Activated gamma-delta T cell treated with anti-CD3 and anti-CD28 coated beads, Interleukin-2, amount 50 U/mL, for 16 hours (primary cell): ENCODE measurements at regions not wholly inside any gene's neighbourhood (a gene's known extent, or its start where the extent isn't known, plus 50 kb on each side); places are given as distances from the start of the nearest gene placed in this dataset.

Source experiments
- DNase-seq: peaks from one replicate; pipeline ENCODE4 v3.0.0-alpha.2; 2020; ENCODE audit warnings: low read depth

DNA sequence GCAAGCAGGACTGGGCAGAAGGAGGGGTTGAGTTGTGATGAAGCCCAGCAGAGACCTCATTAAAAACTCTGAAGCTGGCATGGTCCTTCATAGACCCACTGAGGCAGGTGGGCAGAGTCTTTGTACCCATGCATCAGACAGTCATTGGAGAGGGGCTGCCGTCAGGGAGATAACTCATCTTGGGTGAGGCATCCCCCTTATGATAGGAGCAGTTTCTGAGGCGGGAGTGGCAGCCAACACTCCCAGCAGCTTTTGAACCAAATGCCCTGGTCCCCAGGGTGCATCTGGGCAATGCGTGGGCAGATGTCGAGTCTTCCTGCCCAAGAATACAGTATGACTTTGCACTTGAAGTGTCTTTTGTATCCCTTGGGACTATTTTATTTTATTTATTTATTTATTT lies 68.1 kb downstream of the HTR5A start:
- no peak for DNase-seq

DNA sequence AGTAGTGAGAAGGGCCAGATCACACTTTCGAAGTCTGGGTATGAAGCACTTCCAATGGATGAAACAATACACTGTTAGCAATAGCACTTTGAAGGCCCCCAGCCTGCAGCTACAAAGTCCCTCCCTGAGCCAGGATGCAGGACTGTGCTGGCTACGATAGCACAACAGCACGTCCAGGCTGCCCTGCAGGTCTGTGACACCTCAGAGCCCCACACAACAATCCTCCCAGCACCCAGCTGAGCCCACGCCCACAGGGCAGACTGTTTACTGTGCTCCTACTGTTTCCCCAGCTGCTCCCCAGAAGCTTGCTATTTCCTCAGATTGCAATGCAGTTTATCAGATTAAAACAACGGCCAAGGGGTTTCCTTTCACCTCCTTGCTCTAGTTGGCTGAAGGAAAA lies 71.4 kb downstream of the HTR5A start:
- DNase-seq: no peak

DNA sequence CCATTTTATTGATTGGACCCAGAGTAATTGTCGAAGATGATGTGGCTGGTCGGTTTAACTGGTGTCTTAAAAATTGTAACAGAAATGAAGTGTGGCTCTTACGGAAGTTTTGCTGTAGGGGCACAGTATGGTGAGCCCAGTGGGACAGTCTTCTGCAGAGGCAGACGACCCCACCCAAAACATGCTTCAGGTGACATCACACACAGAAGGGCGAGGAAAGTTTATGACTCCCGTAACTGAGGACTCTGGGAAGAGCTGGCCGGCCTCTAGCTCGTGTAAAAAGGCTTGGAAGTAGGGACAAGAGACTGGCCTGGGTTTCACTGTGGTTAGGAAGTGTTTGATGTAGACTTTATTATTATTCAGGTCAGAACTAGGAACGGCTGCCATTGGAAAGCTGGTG lies 73.3 kb downstream of the HTR5A start:
- DNase-seq: no peak

DNA sequence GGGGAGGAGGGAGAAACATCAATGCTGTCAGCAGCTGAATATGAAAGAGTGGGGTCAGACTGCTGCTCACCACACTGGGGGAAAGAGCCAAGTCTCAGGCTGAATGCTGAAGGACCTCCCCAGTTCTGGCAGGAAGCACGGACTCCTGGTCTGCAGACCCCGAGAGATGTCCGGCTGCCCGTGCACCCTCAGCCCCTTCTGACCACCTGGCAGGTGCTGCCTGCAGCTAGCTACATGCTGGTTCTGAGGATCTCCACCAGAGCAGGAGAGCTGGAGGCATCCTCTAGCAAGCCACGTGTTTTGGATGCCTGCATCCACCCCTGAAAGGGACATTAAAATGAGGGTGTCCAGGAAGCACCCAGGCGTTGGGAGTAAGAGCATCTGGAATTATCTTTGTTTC lies 74.2 kb downstream of the HTR5A start:
- DNase-seq: no peak

DNA sequence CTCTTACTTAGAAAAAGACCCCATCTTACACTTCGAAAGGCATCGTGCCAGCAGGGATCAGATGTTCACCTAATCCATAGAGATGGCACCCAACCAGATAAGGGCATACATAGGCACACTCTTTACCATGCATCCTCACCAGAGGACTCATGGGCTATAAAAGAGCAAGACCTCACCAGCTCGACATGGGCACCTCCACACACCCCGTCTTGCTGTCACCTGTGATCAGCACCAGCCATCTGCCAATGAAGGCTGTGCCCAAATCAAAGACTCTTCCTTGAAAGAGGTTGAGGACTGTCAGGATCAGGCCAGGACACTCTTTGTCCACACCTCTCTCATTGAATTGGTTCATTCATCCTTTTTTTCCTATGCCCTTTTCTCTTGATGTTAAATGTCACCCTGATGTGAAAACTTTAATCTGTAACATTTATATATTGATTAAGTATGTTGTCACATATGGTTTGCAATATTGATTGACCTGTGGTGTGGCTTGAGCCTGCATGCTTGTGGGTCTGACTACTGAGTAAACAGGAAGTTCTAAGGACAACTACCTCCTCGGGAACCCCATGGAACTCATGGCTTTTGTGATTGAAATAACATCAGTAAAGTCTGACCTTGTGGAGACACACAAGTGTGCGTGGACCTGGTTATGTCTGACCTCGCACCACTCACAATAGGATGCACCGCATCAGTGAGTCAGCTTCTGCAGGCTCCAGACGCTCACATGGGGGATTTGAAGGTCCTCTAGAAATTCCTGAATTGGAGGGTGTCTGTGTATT lies 75.5 kb downstream of the HTR5A start:
- DNase-seq: no peak

DNA sequence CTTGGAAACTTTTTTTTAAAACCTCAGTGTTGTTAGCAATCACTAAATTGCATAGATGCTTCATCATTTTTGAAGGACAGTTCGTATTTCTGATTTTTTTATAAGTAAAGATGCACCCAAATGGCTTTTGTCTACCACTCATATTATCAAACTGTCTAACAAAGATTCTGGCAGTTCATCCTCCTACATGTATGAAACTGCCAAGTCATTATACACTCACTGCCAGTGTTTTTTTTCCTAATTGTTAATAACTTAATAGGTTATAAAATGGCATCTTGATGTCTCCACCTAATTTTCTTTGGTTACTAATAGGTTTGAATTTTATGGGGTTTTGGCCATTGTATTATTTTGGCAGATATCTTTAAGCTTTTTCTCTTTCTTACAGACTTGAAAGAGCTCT lies 77.0 kb downstream of the HTR5A start:
- no peak for DNase-seq

DNA sequence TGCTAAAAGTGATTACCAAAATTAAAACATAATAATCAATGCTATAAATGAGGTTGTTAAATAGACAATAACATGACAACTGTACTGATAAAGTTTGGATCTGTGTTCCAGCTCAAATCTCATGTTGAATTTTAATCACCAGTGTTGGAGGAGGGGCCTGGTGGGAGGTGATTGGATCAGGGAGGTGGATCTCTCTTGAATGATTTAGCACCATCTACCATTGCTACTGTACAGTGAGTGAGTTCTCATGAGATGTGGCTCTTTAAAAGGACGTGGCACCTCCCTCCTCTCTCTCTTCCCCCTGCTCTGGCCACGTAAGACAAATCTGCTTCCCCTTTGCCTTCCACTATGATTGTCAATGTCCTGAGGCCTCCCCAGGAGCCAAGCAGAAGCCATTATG lies 77.5 kb downstream of the HTR5A start:
- no peak for DNase-seq

DNA sequence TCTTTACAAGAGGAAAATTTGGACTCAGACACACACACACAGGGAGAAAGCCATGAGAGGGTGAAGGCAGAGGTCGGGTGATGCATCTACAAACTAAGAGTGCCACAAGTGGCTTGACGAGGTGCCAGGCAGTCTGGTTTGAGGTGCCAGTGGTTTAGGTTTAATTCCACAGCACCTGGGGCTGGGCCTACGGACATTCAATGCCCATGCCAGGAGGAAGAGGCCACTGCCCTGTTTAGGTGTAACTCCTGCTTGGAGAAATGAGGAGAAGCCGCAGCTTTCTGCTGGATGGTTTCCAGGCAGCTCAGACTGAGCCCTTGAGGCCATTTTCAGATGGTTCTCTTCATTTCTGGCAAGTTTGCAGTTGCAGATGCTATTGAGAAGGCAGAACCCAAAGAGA lies 83.6 kb downstream of the HTR5A start:
- no peak for DNase-seq

DNA sequence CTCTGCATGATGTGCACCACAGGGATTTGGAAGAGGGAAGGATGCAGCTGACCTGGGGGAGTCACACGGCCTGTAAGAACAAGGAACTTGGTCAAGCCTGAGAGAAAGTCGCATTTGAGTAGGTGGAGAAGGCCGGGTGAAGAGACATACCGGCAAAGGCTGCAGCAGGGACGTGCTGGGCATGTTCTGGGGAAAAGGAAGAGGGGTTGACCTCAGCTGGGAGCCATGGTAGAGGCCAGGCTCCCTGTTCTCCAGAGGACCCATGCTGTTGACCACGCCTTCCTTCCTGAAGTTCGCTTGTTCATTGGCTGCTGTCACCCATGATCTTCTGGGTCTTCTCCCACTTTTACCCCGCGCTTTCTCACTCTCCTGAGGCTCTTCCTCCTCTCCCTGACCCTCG lies 84.5 kb downstream of the HTR5A start:
- DNase-seq: no peak

DNA sequence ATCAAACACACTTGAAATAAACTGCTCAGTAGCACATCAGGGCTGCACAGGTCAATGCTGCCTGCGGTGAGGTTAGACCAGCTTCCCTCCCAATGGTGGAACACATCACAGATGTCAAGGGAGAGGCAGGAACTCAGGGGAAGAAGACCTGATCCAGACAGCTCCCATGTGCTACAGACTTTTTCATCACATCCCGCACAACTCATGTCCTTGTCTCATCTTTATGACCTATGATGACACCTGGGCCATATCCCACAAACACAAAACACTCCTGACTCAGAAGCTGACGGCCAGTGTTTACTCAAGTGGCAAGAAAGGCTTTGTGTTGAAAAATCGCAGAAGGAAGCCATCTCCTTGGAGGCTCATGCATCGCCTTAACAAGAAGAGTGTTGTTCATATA lies 91.6 kb downstream of the HTR5A start:
- DNase-seq: no peak

DNA sequence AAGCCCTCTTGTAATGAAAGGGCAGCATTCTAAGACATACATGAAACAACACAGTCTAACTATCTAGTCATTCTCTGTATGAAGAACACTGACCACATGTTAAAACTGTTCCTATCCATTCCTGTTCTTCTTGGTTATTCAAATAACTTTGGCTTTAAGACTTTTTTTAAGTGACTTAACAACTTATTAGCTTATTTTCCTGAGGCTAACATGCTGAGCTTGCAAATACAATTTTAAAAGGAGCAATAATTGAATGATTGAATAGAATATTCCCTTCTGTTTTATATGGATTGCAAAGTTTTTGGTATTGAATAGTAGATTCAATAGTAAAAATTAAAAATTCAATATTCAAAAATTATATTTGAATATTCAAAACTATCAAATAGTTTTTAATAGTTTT lies 92.3 kb downstream of the HTR5A start:
- no peak for DNase-seq

DNA sequence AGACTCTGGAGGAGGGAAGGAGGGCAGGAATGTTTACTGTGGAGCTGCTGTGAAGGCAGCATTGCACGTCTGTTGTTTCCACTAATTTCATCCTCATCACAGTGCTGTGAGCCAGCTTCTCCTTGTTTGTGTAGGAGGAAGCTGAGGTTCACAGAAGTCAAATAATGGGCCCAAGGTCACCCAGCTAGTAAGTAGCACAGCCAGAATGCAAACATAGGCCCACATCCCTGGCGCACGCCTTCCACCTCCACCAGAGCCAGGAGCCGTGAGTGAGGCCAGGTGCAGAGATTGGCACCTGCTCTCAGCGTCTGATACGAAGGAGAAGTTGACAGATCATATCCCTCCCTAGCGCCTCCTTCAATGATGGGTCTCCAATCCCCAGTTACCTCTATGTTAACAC lies 93.6 kb downstream of the HTR5A start:
- no peak for DNase-seq

DNA sequence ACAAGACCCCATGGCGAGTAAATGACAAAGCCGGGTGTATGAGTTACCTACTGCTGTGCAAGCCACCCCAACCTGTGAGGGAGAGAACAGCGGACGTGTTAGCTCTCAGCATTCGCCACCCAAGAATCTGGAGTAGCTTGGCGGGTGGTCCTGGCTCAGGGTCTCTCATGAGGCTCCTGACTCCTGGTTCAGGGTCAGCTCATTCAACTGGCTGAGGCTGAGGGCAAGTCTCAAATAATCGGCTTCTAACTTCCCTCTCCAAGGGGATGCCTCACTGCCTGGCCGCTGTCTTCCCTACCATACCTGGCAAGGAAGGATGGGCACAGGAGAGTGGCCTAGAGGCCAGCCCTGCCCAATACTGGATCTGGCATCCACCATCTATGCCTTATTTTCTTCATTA lies 94.2 kb downstream of the HTR5A start:
- no peak for DNase-seq

DNA sequence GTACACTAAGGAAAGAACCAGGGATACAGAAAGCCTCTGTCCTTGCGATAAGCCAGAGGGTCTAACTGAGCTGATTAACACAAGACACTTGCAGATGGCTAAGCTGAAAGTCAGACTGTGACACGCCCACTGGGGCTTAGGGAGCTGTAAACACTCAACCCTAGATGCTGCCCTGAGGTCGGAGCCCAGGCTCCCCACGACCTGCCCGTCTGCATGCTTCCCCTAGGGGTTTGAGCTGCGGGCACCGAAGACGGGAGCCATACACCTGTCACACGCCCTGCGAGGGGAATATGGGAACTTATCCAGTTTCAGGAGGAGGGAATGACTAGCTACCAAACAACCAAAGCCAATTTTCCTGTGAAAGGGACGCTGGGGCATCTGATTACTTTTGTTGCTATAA lies 96.0 kb downstream of the HTR5A start:
- no peak for DNase-seq

DNA sequence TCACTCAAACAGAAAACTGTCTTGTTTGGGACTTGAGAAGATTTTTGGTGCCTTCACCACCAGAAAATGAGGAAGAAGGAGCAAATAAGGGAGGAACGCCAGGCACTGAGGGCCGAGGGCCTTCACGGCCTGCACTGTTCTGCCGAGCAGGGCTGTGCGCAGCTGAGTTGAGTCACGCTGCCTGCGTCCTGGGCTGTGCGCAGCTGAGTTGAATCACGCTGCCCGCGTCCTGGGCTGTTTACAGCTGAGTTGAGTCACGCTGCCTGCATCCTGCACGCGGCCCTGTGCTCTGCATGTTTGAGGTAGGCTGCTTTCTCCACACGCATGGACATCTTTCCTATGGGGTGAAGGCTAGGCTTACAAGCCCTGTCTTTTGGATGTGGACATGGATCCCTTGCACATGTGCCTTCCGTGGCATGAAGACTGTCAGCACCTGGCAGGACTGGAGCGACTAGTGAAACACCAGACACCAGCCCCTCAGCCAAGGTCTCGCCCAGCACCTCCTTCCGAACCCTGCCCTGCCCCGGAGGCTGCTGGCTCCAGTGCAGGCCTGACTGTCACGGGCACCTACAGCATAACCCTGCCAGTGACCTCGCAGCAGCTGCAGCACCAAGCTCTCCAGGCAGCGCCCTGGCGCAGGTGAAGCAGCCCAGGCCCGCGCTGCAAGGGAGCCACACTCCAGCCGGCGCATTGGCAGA lies 96.7 kb downstream of the HTR5A start:
- no peak for DNase-seq

DNA sequence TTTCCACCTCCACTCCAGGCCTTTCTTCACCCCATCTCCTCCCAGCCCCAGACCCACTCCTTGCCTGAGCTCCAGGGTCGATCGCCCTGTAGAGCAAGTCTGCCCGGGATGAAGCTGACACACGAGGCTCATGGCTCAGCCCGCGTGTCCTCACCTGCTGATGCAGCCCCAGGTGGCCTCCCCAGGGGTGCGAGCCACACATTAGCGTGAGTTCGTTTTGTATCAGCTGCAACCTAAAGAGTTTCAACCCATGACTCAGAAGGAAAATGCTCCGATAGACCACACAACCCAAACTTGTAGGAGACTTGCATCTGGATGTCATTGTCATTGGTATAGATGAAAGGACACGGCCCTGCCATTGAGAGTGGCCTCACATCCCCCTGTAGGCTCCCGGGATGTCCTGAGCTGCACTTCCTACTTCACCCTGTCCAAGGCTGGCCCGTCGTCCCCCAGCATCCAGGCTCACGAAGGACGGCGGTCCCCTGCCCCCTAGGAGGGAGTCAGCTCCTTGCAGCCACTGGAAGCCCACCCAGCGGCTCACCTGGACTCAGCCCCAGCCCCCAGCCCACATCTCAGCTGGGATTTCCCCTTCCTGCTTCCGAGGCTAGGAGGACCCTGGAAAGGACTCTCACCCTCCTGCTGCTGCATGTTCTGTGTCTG lies 97.7 kb downstream of the HTR5A start:
- no peak for DNase-seq

DNA sequence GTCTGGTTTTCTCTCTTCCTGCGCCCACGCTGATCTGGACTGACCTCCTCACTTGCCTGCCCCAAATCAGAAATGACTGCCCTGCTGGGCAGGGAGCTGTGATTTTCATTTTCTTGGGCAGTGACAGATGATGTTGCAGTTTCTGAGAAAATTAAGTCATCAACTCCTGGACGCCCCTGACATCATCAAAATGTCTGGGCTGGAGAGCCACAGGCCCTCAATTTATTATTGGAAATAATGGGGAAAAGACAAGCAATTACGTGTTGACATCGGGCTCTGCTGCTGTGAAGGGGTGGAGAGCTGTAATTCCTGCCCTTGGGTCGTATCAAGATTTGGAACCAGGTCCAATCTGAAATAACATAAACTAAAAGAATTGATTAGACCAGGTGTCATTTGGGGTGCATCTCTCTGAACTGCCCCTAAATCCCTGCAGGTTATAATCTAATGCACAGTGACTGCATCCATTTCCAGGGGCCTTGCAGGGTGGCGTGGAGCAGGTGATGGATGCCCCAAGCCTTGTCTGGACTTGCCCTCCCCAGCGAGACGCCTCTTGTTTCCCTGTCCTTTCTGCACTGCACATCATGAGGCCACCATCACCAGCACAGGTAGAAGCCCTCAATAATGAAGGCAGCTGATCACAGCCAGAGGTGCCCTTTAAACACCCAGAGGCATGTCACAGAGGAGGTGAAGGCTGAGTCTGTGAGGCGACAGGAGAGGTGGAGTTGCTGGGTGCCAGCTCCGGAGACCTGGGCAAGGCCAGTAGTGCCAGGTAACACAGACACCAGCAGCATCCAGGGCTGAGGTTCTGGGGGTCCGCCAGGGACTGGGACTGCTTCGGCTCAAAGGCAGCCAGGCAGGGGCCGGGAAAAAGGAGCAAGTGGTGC lies 98.7 kb downstream of the HTR5A start:
- DNase-seq: no peak

DNA sequence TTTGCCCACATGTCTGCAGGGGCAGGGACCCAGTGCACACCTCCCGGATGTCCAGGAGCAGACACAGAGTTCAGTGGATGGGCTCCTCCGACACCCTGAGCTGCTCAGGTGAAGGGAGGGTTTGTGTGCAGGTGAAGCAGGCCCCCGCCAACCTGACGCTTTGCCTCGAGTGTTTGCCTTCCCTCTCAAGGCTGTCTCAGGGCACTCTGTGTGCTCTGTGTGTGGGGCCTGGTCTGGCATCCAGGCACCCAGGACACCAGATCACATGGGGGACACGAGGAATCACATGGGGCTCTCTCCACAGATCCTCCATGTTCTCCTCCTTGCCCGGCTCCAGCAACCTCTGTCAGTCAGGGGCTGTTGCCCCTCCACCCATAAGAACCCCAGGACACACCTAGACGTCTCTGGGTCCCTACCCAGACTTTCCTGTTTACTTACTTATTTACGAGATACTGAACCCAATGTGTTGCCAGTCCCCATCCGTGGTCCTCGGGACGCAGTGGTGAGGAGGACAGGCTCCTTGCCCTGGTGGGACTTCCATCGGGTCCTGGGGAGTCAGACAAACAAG lies 99.5 kb downstream of the HTR5A start:
- no peak for DNase-seq

DNA sequence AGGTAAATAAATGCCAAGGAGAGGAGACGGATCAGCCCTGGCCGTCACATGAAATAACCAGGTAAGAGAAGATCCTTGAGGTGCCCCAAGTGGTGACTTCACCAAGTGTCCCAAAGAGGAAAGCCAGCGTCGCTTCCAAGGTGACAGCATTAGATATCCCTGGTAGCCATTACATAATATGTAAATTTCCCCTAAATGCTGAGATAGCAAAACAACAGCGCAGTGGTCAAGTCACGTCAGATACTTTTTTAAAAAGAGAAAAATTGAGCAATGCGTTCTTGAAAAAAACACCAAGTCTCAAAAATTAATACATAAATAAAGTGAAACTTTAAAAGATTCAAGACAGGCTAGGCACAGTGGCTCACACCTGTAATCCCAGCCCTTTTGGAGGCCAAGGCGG lies 100.2 kb downstream of the HTR5A start:
- no peak for DNase-seq

DNA sequence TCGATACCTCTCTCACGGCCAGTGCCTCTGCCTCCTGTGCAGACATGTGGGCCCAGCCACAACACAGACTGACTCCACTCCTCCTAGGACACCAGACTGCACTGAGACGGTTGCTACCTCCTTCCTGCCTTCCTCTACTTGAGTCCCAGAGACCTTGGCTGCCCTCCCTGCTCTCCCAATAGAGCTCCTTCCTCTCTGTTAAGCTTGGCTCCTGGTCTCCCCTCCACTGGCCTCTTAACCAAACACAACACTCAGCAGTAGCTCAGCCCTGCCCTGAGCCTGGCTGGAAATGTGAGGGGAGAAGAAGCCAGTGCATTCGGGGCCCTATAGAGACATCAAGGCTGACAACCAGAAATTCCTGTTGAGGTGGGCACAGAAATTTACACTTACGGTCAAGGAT lies 102.0 kb downstream of the HTR5A start:
- no peak for DNase-seq

DNA sequence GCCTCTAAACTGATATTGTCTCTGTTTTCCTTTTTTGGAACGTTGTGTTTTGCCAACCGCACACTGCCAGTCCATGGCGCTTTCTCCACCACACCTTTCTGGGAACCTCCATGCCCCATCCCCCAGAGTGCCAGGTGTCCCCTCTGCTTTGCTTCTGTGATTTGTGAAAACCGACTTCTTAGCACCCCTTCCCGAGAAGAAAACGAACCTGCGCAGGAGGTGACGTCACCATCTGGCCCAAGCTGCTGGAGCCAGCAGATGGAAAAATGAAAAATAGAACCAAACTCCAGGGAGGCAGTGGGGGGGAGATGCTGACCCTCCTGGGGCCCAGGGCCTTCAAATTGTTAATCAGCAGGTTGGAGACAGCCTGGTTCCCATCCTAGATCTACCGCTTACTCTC lies 103.8 kb downstream of the HTR5A start:
- no peak for DNase-seq

DNA sequence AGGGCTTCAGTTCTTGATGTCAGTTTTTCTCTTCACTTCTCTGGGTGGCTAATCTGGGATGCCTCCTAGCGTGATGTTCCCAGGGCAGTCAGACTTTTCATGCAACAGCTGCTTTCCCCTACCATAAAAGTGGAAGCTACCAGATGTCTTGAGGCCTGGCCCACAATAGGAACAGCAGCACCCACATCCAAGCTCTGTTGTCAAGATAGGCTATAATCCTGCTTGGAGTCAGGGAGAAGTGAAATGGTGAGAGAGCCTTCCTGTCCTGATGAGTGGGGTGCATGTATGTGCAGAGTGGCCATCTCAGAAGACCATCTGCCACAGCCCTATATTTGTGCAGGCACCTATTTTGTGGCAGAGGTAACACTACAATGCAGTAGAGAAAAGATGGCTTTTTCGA lies 108.0 kb downstream of the HTR5A start:
- DNase-seq: no peak
